ENCODE measurements at regions not wholly inside any gene's neighbourhood (a gene's known extent, or its start where the extent isn't known, plus 50 kb on each side); places are given as distances from the start of the nearest gene placed in this dataset.
A peak's percentile ranks its signal among the peaks of the same experiment; 100 is the strongest.

- no peak overlapping the region for H3K4me3 ChIP-seq (ENCODE audit: low read depth in 1 of 3, low read length in 3 of 3)
- H3K36me3 ChIP-seq (ENCODE audit: control insufficient read depth in 3 of 3, insufficient read depth in 2 of 3, low read depth in 1 of 3, low read length in 3 of 3): no peaks in the 10 kb centered on the region
- DNase-seq: no peak
- peaks cover 0 to 9% of the 10 kb centered on the region in 2 donors for H3K9me3 ChIP-seq (ENCODE audit: control insufficient read depth in 2 of 2, insufficient read depth in 1 of 2, low read depth in 1 of 2, low read length in 1 of 2)
- 96 to 98% (median 97%) methylated on average over 3 of the region's 3 CpGs for whole genome bisulfite sequencing, 3 donors
- H3K27ac ChIP-seq (ENCODE audit: low read depth in 1 of 3, low read length in 2 of 3): no peak overlapping the region
- no peak for FAIRE-seq
- no peaks in the 10 kb centered on the region for H3K4me1 ChIP-seq (ENCODE audit: control insufficient read depth in 3 of 3, insufficient read depth in 2 of 3, low read depth in 1 of 3, low read length in 2 of 3)
- no peaks in the 10 kb centered on the region for H3K27me3 ChIP-seq (ENCODE audit: control insufficient read depth in 3 of 3, insufficient read depth in 3 of 3, low read length in 3 of 3)
These were observed 83.9 kb upstream of the SORBS2 start for GRCh38 chr4:185895866-185896265.

GRCh38 chr4:185896817-185897488 is 85.0 kb upstream of the SORBS2 start:
- DNase-seq: no peak
- 76 to 83% (median 80%) methylated on average over 11 of the region's 11 CpGs for WGBS, 3 donors
- H3K4me1 ChIP-seq (ENCODE audit: control insufficient read depth in 3 of 3, insufficient read depth in 2 of 3, low read depth in 1 of 3, low read length in 2 of 3): no peaks in the 10 kb centered on the region
- no peak overlapping the region for H3K4me3 ChIP-seq (ENCODE audit: low read depth in 1 of 3, low read length in 3 of 3)
- H3K27ac ChIP-seq (ENCODE audit: low read depth in 1 of 3, low read length in 2 of 3): no peak overlapping the region
- FAIRE-seq: no peak
- no peaks in the 10 kb centered on the region for H3K36me3 ChIP-seq (ENCODE audit: control insufficient read depth in 3 of 3, insufficient read depth in 2 of 3, low read depth in 1 of 3, low read length in 3 of 3)
- H3K9me3 ChIP-seq (ENCODE audit: control insufficient read depth in 2 of 2, insufficient read depth in 1 of 2, low read depth in 1 of 2, low read length in 1 of 2): peaks cover 0 to 9% of the 10 kb centered on the region in 2 donors
- no peaks in the 10 kb centered on the region for H3K27me3 ChIP-seq (ENCODE audit: control insufficient read depth in 3 of 3, insufficient read depth in 3 of 3, low read length in 3 of 3)

- 73 to 88% (median 78%) methylated on average over 8 of the region's 8 CpGs for WGBS, 3 donors
- no peak overlapping the region for H3K27ac ChIP-seq (ENCODE audit: low read depth in 1 of 3, low read length in 2 of 3)
- FAIRE-seq: no peak
These were observed 86.4 kb upstream of the SORBS2 start for GRCh38 chr4:185898413-185898812.

GRCh38 chr4:185899833-185900232 is 87.8 kb upstream of the SORBS2 start:
- H3K4me3 ChIP-seq (ENCODE audit: low read depth in 1 of 3, low read length in 3 of 3): no peak overlapping the region
- no peaks in the 10 kb centered on the region for H3K9me3 ChIP-seq (ENCODE audit: control insufficient read depth in 2 of 2, insufficient read depth in 1 of 2, low read depth in 1 of 2, low read length in 1 of 2)
- WGBS, 3 donors: 81 to 86% (median 85%) methylated on average over 4 of the region's 4 CpGs
- no peak for DNase-seq
- H3K27ac ChIP-seq (ENCODE audit: low read depth in 1 of 3, low read length in 2 of 3): no peak overlapping the region
- H3K36me3 ChIP-seq (ENCODE audit: control insufficient read depth in 3 of 3, insufficient read depth in 2 of 3, low read depth in 1 of 3, low read length in 3 of 3): no peaks in the 10 kb centered on the region
- no peaks in the 10 kb centered on the region for H3K4me1 ChIP-seq (ENCODE audit: control insufficient read depth in 3 of 3, insufficient read depth in 2 of 3, low read depth in 1 of 3, low read length in 2 of 3)
- FAIRE-seq: no peak
- H3K27me3 ChIP-seq (ENCODE audit: control insufficient read depth in 3 of 3, insufficient read depth in 3 of 3, low read length in 3 of 3): no peaks in the 10 kb centered on the region

More at GRCh38 chr4:185898413-185898812, 86.4 kb upstream of the SORBS2 start:
- H3K27me3 ChIP-seq (ENCODE audit: control insufficient read depth in 3 of 3, insufficient read depth in 3 of 3, low read length in 3 of 3): no peaks in the 10 kb centered on the region
- peaks cover 0 to 5% of the 10 kb centered on the region in 2 donors for H3K9me3 ChIP-seq (ENCODE audit: control insufficient read depth in 2 of 2, insufficient read depth in 1 of 2, low read depth in 1 of 2, low read length in 1 of 2)
- no peaks in the 10 kb centered on the region for H3K4me1 ChIP-seq (ENCODE audit: control insufficient read depth in 3 of 3, insufficient read depth in 2 of 3, low read depth in 1 of 3, low read length in 2 of 3)
- no peak for DNase-seq
- H3K4me3 ChIP-seq (ENCODE audit: low read depth in 1 of 3, low read length in 3 of 3): no peak overlapping the region
- no peaks in the 10 kb centered on the region for H3K36me3 ChIP-seq (ENCODE audit: control insufficient read depth in 3 of 3, insufficient read depth in 2 of 3, low read depth in 1 of 3, low read length in 3 of 3)

GRCh38 chr4:185902654-185903053 is 90.7 kb upstream of the SORBS2 start:
- 71 to 83% (median 79%) methylated on average over 4 of the region's 4 CpGs for whole genome bisulfite sequencing, 3 donors
- H3K27ac ChIP-seq (ENCODE audit: low read depth in 1 of 3, low read length in 2 of 3): no peak overlapping the region
- no peak for FAIRE-seq
- no peaks in the 10 kb centered on the region for H3K4me1 ChIP-seq (ENCODE audit: control insufficient read depth in 3 of 3, insufficient read depth in 2 of 3, low read depth in 1 of 3, low read length in 2 of 3)
- H3K9me3 ChIP-seq (ENCODE audit: control insufficient read depth in 2 of 2, insufficient read depth in 1 of 2, low read depth in 1 of 2, low read length in 1 of 2): no peaks in the 10 kb centered on the region
- H3K4me3 ChIP-seq (ENCODE audit: low read depth in 1 of 3, low read length in 3 of 3): no peak overlapping the region
- no peaks in the 10 kb centered on the region for H3K27me3 ChIP-seq (ENCODE audit: control insufficient read depth in 3 of 3, insufficient read depth in 3 of 3, low read length in 3 of 3)
- no peaks in the 10 kb centered on the region for H3K36me3 ChIP-seq (ENCODE audit: control insufficient read depth in 3 of 3, insufficient read depth in 2 of 3, low read depth in 1 of 3, low read length in 3 of 3)
- DNase-seq: no peak

- Histone ChIP-seq H3K36me3 (ENCODE audit: control insufficient read depth in 3 of 3, insufficient read depth in 2 of 3, low read depth in 1 of 3, low read length in 3 of 3) (no peaks in the 10 kb centered on the region), H3K27me3 (ENCODE audit: control insufficient read depth in 3 of 3, insufficient read depth in 3 of 3, low read length in 3 of 3) (no peaks in the 10 kb centered on the region), H3K9me3 (ENCODE audit: control insufficient read depth in 2 of 2, insufficient read depth in 1 of 2, low read depth in 1 of 2, low read length in 1 of 2) (no peaks in the 10 kb centered on the region), H3K27ac (ENCODE audit: low read depth in 1 of 3, low read length in 2 of 3) (no peak overlapping the region), H3K4me1 (ENCODE audit: control insufficient read depth in 3 of 3, insufficient read depth in 2 of 3, low read depth in 1 of 3, low read length in 2 of 3) (no peaks in the 10 kb centered on the region), H3K4me3 (ENCODE audit: low read depth in 1 of 3, low read length in 3 of 3) (no peak overlapping the region)
- WGBS, 3 donors: 94 to 96% (median 95%) methylated on average over 1 of the region's 1 CpG
- DNase-seq (no peak), FAIRE-seq (no peak)
These were observed 91.2 kb upstream of the SORBS2 start for GRCh38 chr4:185903205-185903604.

- H3K4me1 ChIP-seq (ENCODE audit: control insufficient read depth in 3 of 3, insufficient read depth in 2 of 3, low read depth in 1 of 3, low read length in 2 of 3): no peaks in the 10 kb centered on the region
- H3K4me3 ChIP-seq (ENCODE audit: low read depth in 1 of 3, low read length in 3 of 3): no peak overlapping the region
- 28 to 51% (median 43%) methylated on average over 5 of the region's 5 CpGs for WGBS, 3 donors
- no peaks in the 10 kb centered on the region for H3K36me3 ChIP-seq (ENCODE audit: control insufficient read depth in 3 of 3, insufficient read depth in 2 of 3, low read depth in 1 of 3, low read length in 3 of 3)
- H3K27ac ChIP-seq (ENCODE audit: low read depth in 1 of 3, low read length in 2 of 3): no peak overlapping the region
- DNase-seq: no peak
- H3K27me3 ChIP-seq (ENCODE audit: control insufficient read depth in 3 of 3, insufficient read depth in 3 of 3, low read length in 3 of 3): no peaks in the 10 kb centered on the region
- FAIRE-seq: no peak
- no peaks in the 10 kb centered on the region for H3K9me3 ChIP-seq (ENCODE audit: control insufficient read depth in 2 of 2, insufficient read depth in 1 of 2, low read depth in 1 of 2, low read length in 1 of 2)
These were observed 92.4 kb upstream of the SORBS2 start for GRCh38 chr4:185904381-185904780.

GRCh38 chr4:185909972-185910371 is 98.0 kb upstream of the SORBS2 start:
- peak in 1 of 2 donors; percentile 70 for DNase-seq
- Histone ChIP-seq H3K4me3 (ENCODE audit: low read depth in 1 of 3, low read length in 3 of 3) (no peak overlapping the region), H3K4me1 (ENCODE audit: control insufficient read depth in 3 of 3, insufficient read depth in 2 of 3, low read depth in 1 of 3, low read length in 2 of 3) (no peaks in the 10 kb centered on the region), H3K36me3 (ENCODE audit: control insufficient read depth in 3 of 3, insufficient read depth in 2 of 3, low read depth in 1 of 3, low read length in 3 of 3) (no peaks in the 10 kb centered on the region), H3K27me3 (ENCODE audit: control insufficient read depth in 3 of 3, insufficient read depth in 3 of 3, low read length in 3 of 3) (no peaks in the 10 kb centered on the region), H3K9me3 (ENCODE audit: control insufficient read depth in 2 of 2, insufficient read depth in 1 of 2, low read depth in 1 of 2, low read length in 1 of 2) (no peaks in the 10 kb centered on the region), H3K27ac (ENCODE audit: low read depth in 1 of 3, low read length in 2 of 3) (no peak overlapping the region)
- WGBS, 3 donors: 62 to 90% (median 89%) methylated on average over 2 of the region's 2 CpGs
- FAIRE-seq: no peak

- Histone ChIP-seq H3K36me3 (ENCODE audit: control insufficient read depth in 3 of 3, insufficient read depth in 2 of 3, low read depth in 1 of 3, low read length in 3 of 3) (no peaks in the 10 kb centered on the region), H3K27me3 (ENCODE audit: control insufficient read depth in 3 of 3, insufficient read depth in 3 of 3, low read length in 3 of 3) (no peaks in the 10 kb centered on the region), H3K27ac (ENCODE audit: low read depth in 1 of 3, low read length in 2 of 3) (no peak overlapping the region), H3K9me3 (ENCODE audit: control insufficient read depth in 2 of 2, insufficient read depth in 1 of 2, low read depth in 1 of 2, low read length in 1 of 2) (no peaks in the 10 kb centered on the region), H3K4me3 (ENCODE audit: low read depth in 1 of 3, low read length in 3 of 3) (no peak overlapping the region), H3K4me1 (ENCODE audit: control insufficient read depth in 3 of 3, insufficient read depth in 2 of 3, low read depth in 1 of 3, low read length in 2 of 3) (no peaks in the 10 kb centered on the region)
- WGBS, 3 donors: 89 to 92% (median 89%) methylated on average over 4 of the region's 4 CpGs
- DNase-seq: no peak
- FAIRE-seq: no peak
These were observed 99.6 kb upstream of the SORBS2 start for GRCh38 chr4:185911556-185912064.
